ENCODE measurements at regions not wholly inside any gene's neighbourhood (a gene's known extent, or its start where the extent isn't known, plus 50 kb on each side); places are given as distances from the start of the nearest gene placed in this dataset.

GRCh38 chr1:224504297-224505041, 69.9 kb upstream of the WDR26 start:
- DNase-seq (ENCODE audit: low spot score), result no peak

DNA sequence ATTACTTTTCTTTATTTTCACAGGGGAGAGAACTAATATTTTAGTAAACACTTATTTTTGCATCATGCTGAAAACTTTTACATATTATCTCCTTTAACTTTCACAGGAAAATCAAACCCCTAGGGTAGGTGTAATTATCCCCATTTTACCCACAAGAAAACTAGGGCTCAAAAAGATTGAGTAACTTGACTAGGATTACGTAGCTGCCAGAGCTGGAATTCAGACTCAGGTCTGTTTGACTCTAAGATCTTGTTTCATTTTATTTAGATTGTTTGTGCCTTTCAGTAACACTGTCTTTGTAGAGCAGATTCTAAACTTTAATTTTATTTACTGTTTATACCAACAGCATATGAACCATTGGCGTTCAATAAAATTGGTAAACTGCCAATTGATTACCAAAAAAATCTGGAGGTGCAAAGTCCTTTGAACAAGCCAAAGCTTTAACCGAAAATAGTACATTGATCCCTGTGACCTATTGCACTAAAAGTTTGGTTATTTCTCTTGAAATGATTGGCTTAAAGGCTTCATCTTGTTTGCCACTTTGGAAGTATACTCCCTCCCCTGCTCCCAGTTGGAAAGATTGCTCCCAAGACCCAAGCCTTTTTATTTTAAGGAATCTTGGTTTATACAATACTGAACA, 71.0 kb upstream of the WDR26 start:
- DNase-seq (ENCODE audit: low spot score), result no peak

- DNase-seq (ENCODE audit: low spot score), result peak; percentile 32
Observed at GRCh38 chr1:224506141-224506814, 71.7 kb upstream of the WDR26 start.

GRCh38 chr1:224507771-224508523, 73.3 kb upstream of the WDR26 start:
- no peak for DNase-seq (ENCODE audit: low spot score)

DNA sequence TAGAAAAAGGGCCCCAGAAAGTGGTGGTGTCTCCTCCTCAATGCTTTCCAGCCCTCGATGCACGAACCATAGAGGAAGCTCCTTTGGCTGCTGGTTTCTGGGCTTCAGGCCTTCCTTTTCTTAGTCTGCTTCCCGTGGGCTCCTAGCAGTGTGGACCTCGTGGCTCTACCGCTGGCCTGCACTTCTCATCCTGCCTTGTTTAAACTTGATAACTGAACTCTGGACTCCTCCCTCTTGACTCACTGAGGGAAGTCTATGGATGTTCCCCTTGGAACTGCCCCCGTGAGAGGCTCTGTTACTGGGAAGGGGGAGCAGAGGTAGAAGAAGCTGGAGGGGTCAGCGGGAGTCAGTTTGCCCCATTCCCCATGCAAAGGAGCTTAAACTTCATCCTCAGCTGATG, 75.3 kb upstream of the WDR26 start:
- DNase-seq (ENCODE audit: low spot score), result no peak

DNA sequence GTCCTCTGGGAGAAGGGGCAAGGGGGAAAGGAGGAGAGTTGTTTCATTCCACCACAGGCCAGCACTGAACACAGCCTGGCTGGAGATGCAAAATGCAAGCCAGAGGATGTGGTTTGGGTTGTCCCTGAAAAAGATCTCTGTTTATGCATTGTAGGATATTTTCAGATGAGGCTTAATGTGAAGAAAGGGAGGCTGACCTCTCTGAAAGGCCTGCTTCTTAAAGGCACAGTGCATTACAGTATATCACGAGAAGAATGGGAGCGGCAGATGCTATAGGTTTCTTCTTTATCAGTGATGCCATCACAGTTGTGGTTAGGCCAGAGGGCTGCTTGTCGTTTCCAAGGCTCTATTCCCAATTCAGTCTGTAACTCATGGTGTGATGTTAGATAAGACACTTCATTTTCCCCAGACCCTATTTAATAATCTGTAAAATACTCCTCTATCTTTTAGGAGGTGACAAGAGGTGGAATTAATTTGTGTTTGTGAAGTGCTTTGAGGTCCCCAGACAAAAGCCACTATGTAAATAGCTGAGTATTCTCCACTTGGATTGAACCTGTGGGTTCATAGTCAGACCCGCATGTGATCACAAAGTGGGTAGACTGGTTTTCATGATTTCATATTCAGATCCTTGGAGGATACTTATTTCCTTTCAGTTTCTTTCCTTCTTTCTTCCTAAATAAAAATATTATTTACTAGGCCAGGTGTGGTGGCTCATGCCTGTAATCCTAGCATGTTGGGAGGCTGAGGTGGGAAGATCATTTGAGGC, 76.5 kb upstream of the WDR26 start:
- DNase-seq (ENCODE audit: low spot score), result peak; percentile 83

DNA sequence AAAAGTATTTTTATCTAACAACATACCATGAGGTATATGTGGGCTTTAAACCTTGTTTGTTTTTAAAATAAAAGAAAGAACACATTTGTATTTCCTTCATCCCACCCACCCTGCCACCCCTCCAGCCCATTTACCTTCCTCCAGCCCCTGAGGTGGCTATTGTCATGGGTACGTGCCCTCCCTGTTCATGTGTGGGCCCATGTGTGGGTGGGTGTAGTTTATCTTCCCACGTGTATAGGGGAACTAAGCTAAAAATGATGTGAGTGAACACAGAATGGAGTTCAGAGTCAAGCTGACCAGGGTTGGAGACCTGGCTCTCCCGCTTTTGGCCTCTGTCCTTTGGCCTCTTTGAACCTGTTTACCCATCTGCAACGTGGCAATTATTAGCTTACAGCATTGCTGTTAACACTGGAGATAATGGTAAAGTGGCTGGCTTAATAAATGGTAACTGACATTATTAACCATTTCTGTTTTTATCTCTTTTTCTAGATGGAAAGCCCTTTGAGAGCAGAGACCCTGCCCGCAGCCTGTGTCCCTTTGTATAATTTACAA, 78.1 kb upstream of the WDR26 start:
- DNase-seq (ENCODE audit: low spot score), result no peak

- no peak for DNase-seq (ENCODE audit: low spot score)
Observed at GRCh38 chr1:224513383-224513782, 78.8 kb upstream of the WDR26 start.

- DNase-seq (ENCODE audit: low spot score), result peak; percentile 70
Observed at GRCh38 chr1:224513787-224514209, 79.2 kb upstream of the WDR26 start.

GRCh38 chr1:224517171-224517570, 82.6 kb upstream of the WDR26 start:
- no peak for DNase-seq (ENCODE audit: low spot score)

DNA sequence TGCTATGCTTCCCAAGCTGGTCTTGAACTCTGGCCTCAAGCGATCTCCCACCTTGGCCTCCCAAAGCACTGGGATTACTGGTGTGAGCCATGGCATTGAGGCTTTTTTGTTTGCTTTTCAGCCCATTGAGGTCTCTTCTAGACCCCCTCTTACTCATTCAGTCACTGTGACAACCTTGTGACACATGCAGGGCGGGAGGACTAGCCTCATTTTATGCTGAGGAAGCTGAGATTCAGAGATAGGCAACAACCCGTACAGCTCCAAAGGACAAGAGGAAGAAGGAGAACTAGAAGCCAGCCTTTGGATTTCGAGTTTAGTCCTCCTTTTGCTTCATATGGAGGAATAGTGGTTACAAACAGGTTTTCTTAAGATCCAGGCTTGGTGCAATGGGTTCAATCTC, 83.9 kb upstream of the WDR26 start:
- no peak for DNase-seq (ENCODE audit: low spot score)

DNA sequence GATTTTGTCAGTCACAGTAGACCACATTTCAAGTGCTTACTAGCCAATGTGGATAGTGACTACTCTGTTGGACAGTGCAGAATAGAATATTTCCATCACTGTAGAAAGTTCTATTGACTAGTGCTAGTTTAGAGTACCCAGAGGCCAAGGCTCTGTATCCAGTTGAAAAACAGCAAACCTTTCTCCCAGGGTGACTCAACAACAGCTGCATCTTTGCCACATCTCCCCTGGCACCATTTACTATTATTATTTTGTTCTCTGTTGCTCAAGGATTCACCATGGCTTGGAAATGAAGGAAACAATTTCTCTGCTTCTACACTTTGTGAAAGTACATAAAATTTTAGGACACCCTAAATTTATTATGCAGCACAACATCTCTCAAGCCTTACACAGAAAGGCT, 85.3 kb upstream of the WDR26 start:
- DNase-seq (ENCODE audit: low spot score), result no peak

- no peak for DNase-seq (ENCODE audit: low spot score)
Observed at GRCh38 chr1:224520808-224521207, 86.2 kb upstream of the WDR26 start.

GRCh38 chr1:224521904-224522734, 87.5 kb upstream of the WDR26 start:
- DNase-seq (ENCODE audit: low spot score), result no peak

DNA sequence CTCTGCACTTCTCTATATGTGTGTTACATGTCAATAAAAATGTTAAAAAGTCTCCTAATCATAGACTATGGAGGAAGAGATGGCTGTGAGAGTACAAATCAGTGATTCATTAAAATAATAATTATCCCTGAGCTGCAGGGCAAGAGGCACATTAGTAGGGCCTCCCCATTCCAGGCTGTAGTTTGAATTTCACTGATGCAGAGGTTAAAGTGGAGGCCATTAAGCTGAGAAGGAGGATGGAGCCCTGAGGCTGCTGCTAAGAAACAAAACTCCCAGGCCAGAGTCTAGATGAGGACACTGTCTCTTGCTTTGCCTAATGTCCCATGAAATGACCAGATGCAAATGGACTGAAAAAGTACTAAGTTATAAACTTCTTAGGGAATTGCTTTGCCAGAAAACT, 89.1 kb upstream of the WDR26 start:
- no peak for DNase-seq (ENCODE audit: low spot score)

DNA sequence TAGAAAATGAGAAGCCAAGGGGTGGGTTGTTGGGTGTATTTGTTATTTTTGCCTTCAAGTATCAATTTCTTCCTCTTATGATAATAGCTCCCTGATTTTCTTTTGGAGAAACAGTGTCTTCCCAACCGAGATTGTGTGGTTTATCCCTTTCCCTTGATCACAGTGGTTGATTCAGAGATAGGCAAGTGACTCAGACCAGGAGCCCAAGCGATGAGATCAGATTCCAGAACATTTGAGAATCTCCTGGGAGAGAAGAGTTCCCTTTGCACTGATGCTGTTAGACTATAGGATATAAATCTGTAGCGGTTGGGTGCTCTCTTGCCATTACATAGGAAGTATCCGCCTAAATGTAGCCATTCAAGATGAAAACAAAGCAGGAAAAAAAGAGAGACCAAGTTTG, 90.1 kb upstream of the WDR26 start:
- DNase-seq (ENCODE audit: low spot score), result no peak

DNA sequence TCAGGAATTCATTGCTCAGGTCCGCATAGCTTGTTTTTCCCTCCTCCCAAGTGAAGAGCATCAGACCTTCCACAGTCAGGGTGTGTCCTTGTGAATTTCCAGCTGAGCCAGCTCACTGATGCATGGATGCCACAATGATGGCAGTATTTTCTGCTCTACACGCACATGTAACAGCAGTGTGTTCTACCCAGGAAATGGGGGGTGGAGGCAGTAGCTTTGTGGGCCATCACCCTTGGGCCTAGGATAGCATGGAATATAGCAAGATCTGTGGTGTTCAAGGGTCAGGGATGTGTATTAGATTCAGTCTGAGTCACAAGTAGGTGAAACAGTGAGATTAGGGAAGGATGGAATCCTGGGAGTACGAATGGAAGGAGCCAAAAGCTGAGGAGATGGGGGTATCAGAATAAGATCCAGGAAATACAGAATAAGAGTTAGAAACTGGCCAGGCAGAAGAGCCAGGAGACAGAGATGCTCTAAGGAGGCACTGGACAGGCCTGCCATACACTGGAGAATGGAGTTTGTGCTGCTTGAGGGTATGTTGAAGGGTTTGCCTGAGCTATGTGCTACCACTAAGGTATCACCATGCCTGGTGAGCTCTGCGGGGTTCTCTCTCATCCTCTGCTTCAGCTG, 90.6 kb upstream of the CNIH3 start:
- DNase-seq (ENCODE audit: low spot score), result peak; percentile 44

- DNase-seq (ENCODE audit: low spot score), result no peak
Observed at GRCh38 chr1:224526771-224527170, 89.3 kb upstream of the CNIH3 start.

DNA sequence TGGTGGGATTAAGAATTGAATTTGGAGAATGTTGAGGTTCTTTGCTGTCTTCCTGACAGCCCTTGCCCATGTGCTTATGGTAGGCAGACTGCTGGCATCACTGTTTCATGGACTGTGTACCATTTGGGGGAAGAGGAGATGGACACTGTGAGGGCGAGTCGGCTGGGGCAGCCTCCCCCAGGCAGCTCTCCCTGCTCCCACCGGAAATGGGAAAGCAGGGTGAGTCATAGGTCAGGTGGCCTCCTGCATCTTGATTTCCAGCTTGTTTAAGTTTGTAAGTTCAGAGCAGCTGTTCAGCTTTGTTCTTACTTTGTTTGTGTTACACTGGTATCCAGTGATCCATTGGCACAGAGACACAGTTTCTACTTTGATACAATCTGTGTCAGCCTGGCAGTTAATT, 87.2 kb upstream of the CNIH3 start:
- DNase-seq (ENCODE audit: low spot score), result peak; percentile 89

DNA sequence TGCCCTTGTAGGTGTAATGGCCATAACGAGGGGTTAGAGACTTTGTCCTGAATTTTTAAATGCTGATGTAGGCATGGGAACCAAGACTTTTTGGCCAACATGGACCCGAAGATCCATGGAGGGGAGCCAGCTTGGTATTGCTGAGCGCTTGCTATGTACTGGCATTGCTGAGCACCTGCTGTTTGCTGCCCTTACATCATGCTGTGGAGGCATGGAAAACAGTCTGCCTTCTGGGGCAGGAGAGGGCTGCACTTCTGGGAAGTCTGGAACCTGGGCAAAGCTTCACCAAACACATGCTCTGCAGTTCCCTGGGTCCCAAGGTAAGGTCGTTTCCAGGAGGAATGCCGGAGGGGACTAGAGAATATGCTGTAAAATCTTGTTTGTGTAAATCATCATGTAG, 86.3 kb upstream of the CNIH3 start:
- no peak for DNase-seq (ENCODE audit: low spot score)

All from H4 (cell line).